ENCODE measurements at regions not wholly inside any gene's neighbourhood (a gene's known extent, or its start where the extent isn't known, plus 50 kb on each side); places are given as distances from the start of the nearest gene placed in this dataset.

- H3K4ac ChIP-seq (ENCODE audit: low read length), result no peak overlapping the region
- H3K36me3 ChIP-seq (replicated peaks in 1 of 2; ENCODE audit: control insufficient read depth in 2 of 2, insufficient read depth in 2 of 2, low read length in 2 of 2), result no peaks in the 10 kb centered on the region
- H2AFZ ChIP-seq (ENCODE audit: low read length), result no peak overlapping the region
- no peak overlapping the region for H2AK5ac ChIP-seq (ENCODE audit: low read depth, low read length)
- H3K4me1 ChIP-seq (ENCODE audit: control insufficient read depth in 2 of 2, insufficient read depth in 1 of 2, low read depth in 1 of 2, low read length in 2 of 2), result peaks cover 4 to 5% of the 10 kb centered on the region in 2 donors
- no peak overlapping the region for H3K18ac ChIP-seq (ENCODE audit: low read length)
- H2BK120ac ChIP-seq (ENCODE audit: low read depth, low read length), result no peak overlapping the region
- no peak for DNase-seq (ENCODE audit: low spot score)
- no peaks in the 10 kb centered on the region for H3K79me1 ChIP-seq (ENCODE audit: low read depth, low read length)
- no peaks in the 10 kb centered on the region for H3K27me3 ChIP-seq (ENCODE audit: control insufficient read depth in 3 of 3, insufficient read depth in 3 of 3, low read depth in 1 of 3, low read length in 3 of 3)
- no peak overlapping the region for H2BK12ac ChIP-seq (ENCODE audit: low read length)
- H2BK5ac ChIP-seq (ENCODE audit: low read length), result no peak overlapping the region
- H4K8ac ChIP-seq (ENCODE audit: low read depth, low read length), result no peak overlapping the region
- no peak overlapping the region for H4K91ac ChIP-seq (ENCODE audit: low read depth, low read length, poor library complexity)
- no peak overlapping the region for H3K14ac ChIP-seq (ENCODE audit: low read length)
- WGBS, 2 donors (ENCODE audit: extremely low coverage in 2 of 2, insufficient read length in 2 of 2, insufficient replicate concordance in 1 of 2), result no CpG with 5 or more reads among the region's 1 CpG
- no peak overlapping the region for H2BK15ac ChIP-seq (ENCODE audit: low read length)
- no peak overlapping the region for H3K4me2 ChIP-seq (ENCODE audit: insufficient read depth, low read length, poor library complexity, severe bottlenecking)
- H3K9me3 ChIP-seq (replicated peaks in 1 of 2; ENCODE audit: control insufficient read depth in 2 of 2, insufficient read depth in 1 of 2, low read depth in 1 of 2, low read length in 2 of 2), result no peaks in the 10 kb centered on the region
- no peak overlapping the region for H3K23ac ChIP-seq (ENCODE audit: low read depth, low read length, poor library complexity)
- no peak overlapping the region for H3K27ac ChIP-seq (replicated peaks; ENCODE audit: low read length)
- H3K9ac ChIP-seq (ENCODE audit: low read depth, low read length, poor library complexity), result no peak overlapping the region
- no peak overlapping the region for H3K4me3 ChIP-seq (ENCODE audit: low read length in 2 of 2)
These were observed 58.8 kb upstream of the NOL4 start for GRCh38 chr18:34283506-34283905.

GRCh38 chr18:34287825-34288224 lies 63.1 kb upstream of the NOL4 start:
- Histone ChIP-seq H3K79me1 (ENCODE audit: low read depth, low read length) (no peaks in the 10 kb centered on the region), H4K8ac (ENCODE audit: low read depth, low read length) (no peak overlapping the region), H3K23ac (ENCODE audit: low read depth, low read length, poor library complexity) (no peak overlapping the region), H3K36me3 (replicated peaks in 1 of 2; ENCODE audit: control insufficient read depth in 2 of 2, insufficient read depth in 2 of 2, low read length in 2 of 2) (no peaks in the 10 kb centered on the region), H4K91ac (ENCODE audit: low read depth, low read length, poor library complexity) (no peak overlapping the region), H3K4ac (ENCODE audit: low read length) (no peak overlapping the region), H2BK5ac (ENCODE audit: low read length) (no peak overlapping the region), H3K9me3 (replicated peaks in 1 of 2; ENCODE audit: control insufficient read depth in 2 of 2, insufficient read depth in 1 of 2, low read depth in 1 of 2, low read length in 2 of 2) (no peaks in the 10 kb centered on the region), H3K4me2 (ENCODE audit: insufficient read depth, low read length, poor library complexity, severe bottlenecking) (no peak overlapping the region), H2BK120ac (ENCODE audit: low read depth, low read length) (peak overlapping the region; percentile 16), H3K27ac (replicated peaks; ENCODE audit: low read length) (no peak overlapping the region), H2BK15ac (ENCODE audit: low read length) (no peak overlapping the region), H3K18ac (ENCODE audit: low read length) (no peak overlapping the region), H3K9ac (ENCODE audit: low read depth, low read length, poor library complexity) (no peak overlapping the region), H3K4me3 (ENCODE audit: low read length in 2 of 2) (no peak overlapping the region), H2BK12ac (ENCODE audit: low read length) (no peak overlapping the region), H3K14ac (ENCODE audit: low read length) (no peak overlapping the region), H3K27me3 (ENCODE audit: control insufficient read depth in 3 of 3, insufficient read depth in 3 of 3, low read depth in 1 of 3, low read length in 3 of 3) (no peaks in the 10 kb centered on the region), H2AFZ (ENCODE audit: low read length) (no peak overlapping the region), H2AK5ac (ENCODE audit: low read depth, low read length) (no peak overlapping the region), H3K4me1 (ENCODE audit: control insufficient read depth in 2 of 2, insufficient read depth in 1 of 2, low read depth in 1 of 2, low read length in 2 of 2) (no peaks in the 10 kb centered on the region)
- no peak for DNase-seq (ENCODE audit: low spot score)

- Histone ChIP-seq H3K4me3 (ENCODE audit: low read length in 2 of 2) (no peak overlapping the region), H2BK15ac (ENCODE audit: low read length) (no peak overlapping the region), H3K23ac (ENCODE audit: low read depth, low read length, poor library complexity) (no peak overlapping the region), H3K9ac (ENCODE audit: low read depth, low read length, poor library complexity) (no peak overlapping the region), H2AFZ (ENCODE audit: low read length) (no peak overlapping the region), H3K27ac (replicated peaks; ENCODE audit: low read length) (no peak overlapping the region), H3K14ac (ENCODE audit: low read length) (no peak overlapping the region), H3K36me3 (replicated peaks in 1 of 2; ENCODE audit: control insufficient read depth in 2 of 2, insufficient read depth in 2 of 2, low read length in 2 of 2) (no peaks in the 10 kb centered on the region), H3K9me3 (replicated peaks in 1 of 2; ENCODE audit: control insufficient read depth in 2 of 2, insufficient read depth in 1 of 2, low read depth in 1 of 2, low read length in 2 of 2) (no peaks in the 10 kb centered on the region), H4K91ac (ENCODE audit: low read depth, low read length, poor library complexity) (no peak overlapping the region), H3K27me3 (ENCODE audit: control insufficient read depth in 3 of 3, insufficient read depth in 3 of 3, low read depth in 1 of 3, low read length in 3 of 3) (no peaks in the 10 kb centered on the region), H2BK120ac (ENCODE audit: low read depth, low read length) (no peak overlapping the region), H2AK5ac (ENCODE audit: low read depth, low read length) (no peak overlapping the region), H2BK12ac (ENCODE audit: low read length) (no peak overlapping the region), H3K18ac (ENCODE audit: low read length) (no peak overlapping the region), H3K4ac (ENCODE audit: low read length) (no peak overlapping the region), H3K79me1 (ENCODE audit: low read depth, low read length) (no peaks in the 10 kb centered on the region), H2BK5ac (ENCODE audit: low read length) (no peak overlapping the region), H4K8ac (ENCODE audit: low read depth, low read length) (no peak overlapping the region), H3K4me1 (ENCODE audit: control insufficient read depth in 2 of 2, insufficient read depth in 1 of 2, low read depth in 1 of 2, low read length in 2 of 2) (peaks cover 0 to 2% of the 10 kb centered on the region in 2 donors), H3K4me2 (ENCODE audit: insufficient read depth, low read length, poor library complexity, severe bottlenecking) (no peak overlapping the region)
- no peak for DNase-seq (ENCODE audit: low spot score)
- WGBS, 2 donors (ENCODE audit: extremely low coverage in 2 of 2, insufficient read length in 2 of 2, insufficient replicate concordance in 1 of 2), result no CpG with 5 or more reads among the region's 2 CpGs
These were observed 67.9 kb upstream of the NOL4 start for GRCh38 chr18:34292594-34292993.

GRCh38 chr18:34297287-34297686 lies 72.6 kb upstream of the NOL4 start:
- H2BK15ac ChIP-seq (ENCODE audit: low read length), result no peak overlapping the region
- H2BK120ac ChIP-seq (ENCODE audit: low read depth, low read length), result no peak overlapping the region
- H2AK5ac ChIP-seq (ENCODE audit: low read depth, low read length), result no peak overlapping the region
- H4K8ac ChIP-seq (ENCODE audit: low read depth, low read length), result no peak overlapping the region
- H3K4me3 ChIP-seq (ENCODE audit: low read length in 2 of 2), result no peak overlapping the region
- H3K79me1 ChIP-seq (ENCODE audit: low read depth, low read length), result no peaks in the 10 kb centered on the region
- no peak overlapping the region for H4K91ac ChIP-seq (ENCODE audit: low read depth, low read length, poor library complexity)
- H3K18ac ChIP-seq (ENCODE audit: low read length), result no peak overlapping the region
- no peak overlapping the region for H3K9ac ChIP-seq (ENCODE audit: low read depth, low read length, poor library complexity)
- no peak overlapping the region for H3K14ac ChIP-seq (ENCODE audit: low read length)
- H3K4me2 ChIP-seq (ENCODE audit: insufficient read depth, low read length, poor library complexity, severe bottlenecking), result no peak overlapping the region
- H3K27me3 ChIP-seq (ENCODE audit: control insufficient read depth in 3 of 3, insufficient read depth in 3 of 3, low read depth in 1 of 3, low read length in 3 of 3), result no peaks in the 10 kb centered on the region
- no peak overlapping the region for H2BK12ac ChIP-seq (ENCODE audit: low read length)
- no peak overlapping the region for H2AFZ ChIP-seq (ENCODE audit: low read length)
- H2BK5ac ChIP-seq (ENCODE audit: low read length), result no peak overlapping the region
- peaks cover 2% of the 10 kb centered on the region in 2 donors for H3K4me1 ChIP-seq (ENCODE audit: control insufficient read depth in 2 of 2, insufficient read depth in 1 of 2, low read depth in 1 of 2, low read length in 2 of 2)
- H3K23ac ChIP-seq (ENCODE audit: low read depth, low read length, poor library complexity), result no peak overlapping the region
- no peak overlapping the region for H3K27ac ChIP-seq (replicated peaks; ENCODE audit: low read length)
- peaks cover 0 to 2% of the 10 kb centered on the region in 2 donors for H3K9me3 ChIP-seq (replicated peaks in 1 of 2; ENCODE audit: control insufficient read depth in 2 of 2, insufficient read depth in 1 of 2, low read depth in 1 of 2, low read length in 2 of 2)
- no peak overlapping the region for H3K4ac ChIP-seq (ENCODE audit: low read length)
- no peaks in the 10 kb centered on the region for H3K36me3 ChIP-seq (replicated peaks in 1 of 2; ENCODE audit: control insufficient read depth in 2 of 2, insufficient read depth in 2 of 2, low read length in 2 of 2)
- no peak for DNase-seq (ENCODE audit: low spot score)

Measured in neuronal stem cell (in vitro differentiated cells).